ENCODE measurements at regions not wholly inside any gene's neighbourhood (a gene's known extent, or its start where the extent isn't known, plus 50 kb on each side); places are given as distances from the start of the nearest gene placed in this dataset.

GRCh38 chr3:84885199-84885882, 73.4 kb upstream of the CADM2 start:
- ATAC-seq (no peak), DNase-seq (ENCODE audit: low read depth, low spot score) (no peak), FAIRE-seq (no peak)
- intact Hi-C loops (cut with micrococcal nuclease; ENCODE audit: unreplicated experiment): no loop called here
- ChIA-PET POLR2A (interaction anchor here (0.6 kb wide), 1 partner anchor 31 kb away, joined by 3 read pairs; no protein-coding TSS in a partner anchor), CTCF (no interaction called here), RAD21 (ENCODE audit: unreplicated experiment) (no interaction called here), SMC1A (ENCODE audit: uncharacterized antibody, unreplicated experiment) (no interaction called here)
- TF ChIP-seq MXI1 (IDR thresholded peaks at IDR 0.05; ENCODE audit: low read depth, low read length) (no peak), ZNF592 (IDR thresholded peaks at IDR 0.05) (no peak), RAD21 (IDR thresholded peaks at IDR 0.05; ENCODE audit: insufficient read depth, low read depth, low read length) (no peak), USF2 (IDR thresholded peaks at IDR 0.05; ENCODE audit: borderline replicate concordance, low read depth, low read length) (no peak), TCF3 (IDR thresholded peaks at IDR 0.05; ENCODE audit: borderline replicate concordance, insufficient read depth, low read depth, low read length) (no peak), REST (IDR thresholded peaks at IDR 0.05; ENCODE audit: low read depth, low read length) (no peak)
- in situ Hi-C loops (cut with MboI): no loop called here
- BruUV-seq (replicated peaks): no TSS peak
- Histone ChIP-seq H3K4me2 (ENCODE audit: control insufficient read depth, insufficient read depth) (no peak overlapping the region), H3K27ac (ENCODE audit: control insufficient read depth, insufficient read depth) (no peak overlapping the region), H3K9ac (ENCODE audit: control insufficient read depth, insufficient read depth, low read length) (no peak overlapping the region), H2AFZ (ENCODE audit: control insufficient read depth, low read depth, low read length) (no peak overlapping the region), H3K79me2 (ENCODE audit: control insufficient read depth, insufficient read depth, low read length) (no peaks in the 10 kb centered on the region), H3K4me1 (ENCODE audit: control insufficient read depth, insufficient read depth, low read length) (no peaks in the 10 kb centered on the region), H3K9me3 (replicated peaks; ENCODE audit: control insufficient read depth, insufficient read depth, low read length) (no peaks in the 10 kb centered on the region), H3K36me3 (ENCODE audit: control insufficient read depth in 2 of 2, insufficient read depth in 2 of 2, low read length in 1 of 2) (no peaks in the 10 kb centered on the region), H3K27me3 (replicated peaks in 1 of 2; ENCODE audit: control insufficient read depth in 2 of 2, insufficient read depth in 2 of 2, low read length in 1 of 2) (no peaks in the 10 kb centered on the region), H4K20me1 (ENCODE audit: control insufficient read depth, insufficient read depth) (no peaks in the 10 kb centered on the region), H3K4me3 (no peak overlapping the region)
- WGBS (ENCODE audit: insufficient coverage, insufficient replicate concordance, low lambda C conversion rate, missing lambda C conversion rate): 21% methylated on average over 14 of the region's 14 CpGs
